Fibroblast of lung (primary cell): ENCODE measurements at regions not wholly inside any gene's neighbourhood (a gene's known extent, or its start where the extent isn't known, plus 50 kb on each side); places are given as distances from the start of the nearest gene placed in this dataset.

ENCODE experiments used
- EZH2 ChIP-seq: IDR thresholded peaks from 2 replicates; pipeline ENCODE4 v1.5.1; 2012; ENCODE audit warnings: low read length, control low read depth, mild to moderate bottlenecking; ENCODE audit errors: missing control alignments
- TF ChIP-seq, protein P1 (sequence below), 2 donors: IDR thresholded peaks in 1 of 2; conservative IDR thresholded peaks in 1 of 2; 1 replicate in 1 of 2; 2 replicates in 1 of 2; pipeline ENCODE4 v1.5.1; 2011 to 2012; ENCODE audit warnings: low read length in 2 of 2, control low read depth in 1 of 2, inconsistent platforms in 1 of 2, low read depth in 1 of 2, mild to moderate bottlenecking in 1 of 2

DNA sequence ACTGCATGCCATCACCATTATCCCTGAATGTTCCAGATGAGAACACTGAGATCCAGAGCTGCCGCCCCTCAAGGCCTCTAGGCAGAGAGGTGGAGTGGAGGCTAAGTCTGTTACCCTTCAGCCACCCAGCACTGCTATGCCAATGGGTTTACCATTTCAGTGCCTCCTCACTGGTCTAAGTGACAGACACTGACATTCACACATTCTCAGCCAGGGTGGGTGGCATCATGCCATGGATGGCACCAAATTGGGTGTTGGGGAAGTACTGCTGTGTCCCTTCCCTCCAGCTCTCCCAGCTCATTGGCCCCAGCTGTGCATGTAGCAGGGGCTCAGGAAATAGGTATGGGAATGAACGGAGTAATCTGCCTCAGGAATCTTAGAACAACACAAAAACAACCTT, 96.8 kb upstream of the PLET1 start:
- TF ChIP-seq, protein P1, sequence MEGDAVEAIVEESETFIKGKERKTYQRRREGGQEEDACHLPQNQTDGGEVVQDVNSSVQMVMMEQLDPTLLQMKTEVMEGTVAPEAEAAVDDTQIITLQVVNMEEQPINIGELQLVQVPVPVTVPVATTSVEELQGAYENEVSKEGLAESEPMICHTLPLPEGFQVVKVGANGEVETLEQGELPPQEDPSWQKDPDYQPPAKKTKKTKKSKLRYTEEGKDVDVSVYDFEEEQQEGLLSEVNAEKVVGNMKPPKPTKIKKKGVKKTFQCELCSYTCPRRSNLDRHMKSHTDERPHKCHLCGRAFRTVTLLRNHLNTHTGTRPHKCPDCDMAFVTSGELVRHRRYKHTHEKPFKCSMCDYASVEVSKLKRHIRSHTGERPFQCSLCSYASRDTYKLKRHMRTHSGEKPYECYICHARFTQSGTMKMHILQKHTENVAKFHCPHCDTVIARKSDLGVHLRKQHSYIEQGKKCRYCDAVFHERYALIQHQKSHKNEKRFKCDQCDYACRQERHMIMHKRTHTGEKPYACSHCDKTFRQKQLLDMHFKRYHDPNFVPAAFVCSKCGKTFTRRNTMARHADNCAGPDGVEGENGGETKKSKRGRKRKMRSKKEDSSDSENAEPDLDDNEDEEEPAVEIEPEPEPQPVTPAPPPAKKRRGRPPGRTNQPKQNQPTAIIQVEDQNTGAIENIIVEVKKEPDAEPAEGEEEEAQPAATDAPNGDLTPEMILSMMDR (conservative IDR thresholded peaks at IDR 0.05 in 1 of 2, IDR thresholded peaks at IDR 0.05 in 1 of 2; ENCODE audit: low read depth in 1 of 2, low read length in 2 of 2): no peak
- TF ChIP-seq EZH2: no peak
